GM12873 (cell line): ENCODE measurements at regions not wholly inside any gene's neighbourhood (a gene's known extent, or its start where the extent isn't known, plus 50 kb on each side); places are given as distances from the start of the nearest gene placed in this dataset.

ENCODE experiments used
- TF ChIP-seq, protein P1 (sequence below): IDR thresholded peaks from 2 replicates; pipeline ENCODE4 v1.5.1; 2012; ENCODE audit warnings: low read depth, mild to moderate bottlenecking, moderate library complexity, low read length, control low read depth; ENCODE audit not compliant: insufficient read depth; ENCODE audit errors: missing control alignments

DNA sequence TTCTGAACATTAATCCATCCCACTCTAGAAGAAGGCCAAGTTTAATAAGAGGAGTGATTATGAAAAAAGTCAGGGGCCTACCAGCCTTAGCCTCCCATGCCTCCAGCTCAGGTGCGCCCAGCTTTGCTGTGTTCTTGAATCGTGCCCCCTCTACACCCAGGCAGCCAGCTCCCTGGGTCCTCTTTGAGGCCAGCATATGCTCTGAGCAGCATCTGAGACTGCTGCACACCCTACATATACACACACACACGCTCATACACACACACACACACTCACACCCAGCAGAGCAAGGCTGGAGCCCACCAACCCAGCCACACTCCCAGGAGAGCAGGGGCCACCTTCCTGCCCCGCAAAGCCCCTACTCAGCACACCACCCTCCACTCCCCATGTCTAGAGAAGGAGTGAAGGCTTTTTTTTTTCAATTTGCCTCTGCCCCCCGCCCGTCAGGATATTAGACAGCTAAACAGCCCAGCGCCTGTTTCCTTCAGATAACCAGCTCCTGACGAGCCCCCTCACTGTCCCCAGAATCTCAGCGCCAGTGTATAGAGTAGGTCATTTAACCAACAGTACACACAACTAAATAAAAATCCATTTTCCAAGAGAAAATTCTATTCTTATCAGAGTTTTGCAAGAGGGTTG lies 121.6 kb downstream of the BUD13 start:
- TF ChIP-seq, protein P1, sequence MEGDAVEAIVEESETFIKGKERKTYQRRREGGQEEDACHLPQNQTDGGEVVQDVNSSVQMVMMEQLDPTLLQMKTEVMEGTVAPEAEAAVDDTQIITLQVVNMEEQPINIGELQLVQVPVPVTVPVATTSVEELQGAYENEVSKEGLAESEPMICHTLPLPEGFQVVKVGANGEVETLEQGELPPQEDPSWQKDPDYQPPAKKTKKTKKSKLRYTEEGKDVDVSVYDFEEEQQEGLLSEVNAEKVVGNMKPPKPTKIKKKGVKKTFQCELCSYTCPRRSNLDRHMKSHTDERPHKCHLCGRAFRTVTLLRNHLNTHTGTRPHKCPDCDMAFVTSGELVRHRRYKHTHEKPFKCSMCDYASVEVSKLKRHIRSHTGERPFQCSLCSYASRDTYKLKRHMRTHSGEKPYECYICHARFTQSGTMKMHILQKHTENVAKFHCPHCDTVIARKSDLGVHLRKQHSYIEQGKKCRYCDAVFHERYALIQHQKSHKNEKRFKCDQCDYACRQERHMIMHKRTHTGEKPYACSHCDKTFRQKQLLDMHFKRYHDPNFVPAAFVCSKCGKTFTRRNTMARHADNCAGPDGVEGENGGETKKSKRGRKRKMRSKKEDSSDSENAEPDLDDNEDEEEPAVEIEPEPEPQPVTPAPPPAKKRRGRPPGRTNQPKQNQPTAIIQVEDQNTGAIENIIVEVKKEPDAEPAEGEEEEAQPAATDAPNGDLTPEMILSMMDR: no peak

DNA sequence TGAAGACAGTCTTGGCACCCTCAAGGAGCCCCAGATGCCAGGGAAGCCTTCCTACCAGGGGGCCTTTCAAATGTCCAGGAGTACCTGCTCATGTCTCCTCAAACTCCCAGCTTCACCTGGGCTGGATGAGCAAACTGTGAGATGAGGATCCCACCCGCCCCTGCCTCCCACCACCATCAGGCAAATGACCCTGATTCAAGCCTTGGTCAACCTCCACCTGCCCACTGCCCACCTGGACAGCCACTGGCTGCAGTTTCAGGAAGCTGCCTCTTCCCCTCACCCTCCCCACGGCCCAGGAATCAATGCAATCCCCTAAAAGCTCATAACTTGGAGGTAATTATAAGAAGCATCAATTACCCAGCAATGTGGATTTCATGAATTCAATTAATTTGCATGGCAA lies 122.7 kb downstream of the BUD13 start:
- TF ChIP-seq, protein P1: no peak

DNA sequence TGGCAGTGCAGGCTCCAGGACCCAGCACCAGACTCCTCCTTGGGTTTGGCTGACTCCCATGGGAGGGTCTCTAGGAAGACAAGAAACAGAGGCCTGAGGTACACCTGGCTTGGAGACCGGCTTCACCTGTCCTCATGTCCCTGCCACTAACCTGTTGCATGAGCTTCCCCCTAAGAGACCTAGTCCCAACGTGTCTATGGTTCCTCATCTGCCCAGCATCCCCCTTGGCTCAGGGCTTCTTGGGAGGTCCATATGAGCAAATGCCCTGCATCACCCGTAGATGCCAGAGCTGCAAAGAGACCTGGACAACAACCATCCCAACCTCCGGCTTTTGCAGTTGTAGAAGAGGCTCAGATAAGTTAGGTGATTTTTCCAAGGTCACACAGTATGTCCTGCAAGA lies 123.5 kb downstream of the BUD13 start:
- TF ChIP-seq, protein P1: no peak

DNA sequence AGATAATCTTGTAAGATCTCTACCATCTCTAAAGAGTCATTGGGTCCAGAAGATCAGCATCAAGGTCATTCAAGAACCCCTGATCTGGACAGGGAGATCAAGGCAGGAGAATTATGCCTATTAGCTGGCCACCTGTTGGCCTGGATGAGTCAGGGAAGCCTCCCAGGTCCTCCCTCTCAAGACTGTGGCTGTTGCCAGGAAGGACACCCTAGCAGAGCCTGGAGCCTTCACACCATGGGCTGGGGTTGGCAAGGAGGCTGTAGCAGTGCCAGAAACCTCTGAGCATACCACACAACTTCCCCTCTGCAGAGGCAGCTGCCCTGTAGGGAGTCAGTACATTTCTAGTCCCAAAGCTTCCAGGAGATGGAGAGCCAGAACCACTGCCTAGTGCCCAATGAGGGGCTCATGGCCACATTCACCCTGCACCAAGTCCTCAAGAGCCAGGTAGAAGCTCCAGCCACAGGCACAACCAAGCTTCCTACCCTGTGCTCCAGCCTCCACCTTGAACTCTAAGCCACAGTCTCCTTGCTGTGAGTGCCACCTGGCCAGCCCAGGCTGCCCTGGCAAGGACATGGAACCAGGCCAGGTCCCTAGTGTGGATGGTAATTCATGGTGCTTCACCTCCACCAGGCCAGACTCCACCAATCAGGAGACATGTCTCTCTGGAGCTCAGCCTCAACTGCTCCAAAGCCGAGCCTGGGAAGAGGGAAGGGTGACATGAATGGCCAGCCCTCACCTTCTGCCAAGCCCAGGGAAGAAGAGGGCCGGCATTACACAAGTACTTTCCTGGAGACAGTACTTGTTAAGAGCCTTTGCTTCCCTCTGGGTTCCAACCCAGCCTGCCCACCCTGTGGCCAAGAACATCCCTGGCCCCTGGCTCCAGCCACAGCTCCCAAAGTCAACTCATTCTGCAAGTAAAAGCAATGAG lies 124.3 kb downstream of the BUD13 start:
- TF ChIP-seq, protein P1: no peak

GRCh38 chr11:116647305-116648080 lies 125.3 kb downstream of the BUD13 start:
- TF ChIP-seq, protein P1: no peak

- TF ChIP-seq, protein P1: no peak
Measured at GRCh38 chr11:116646191-116646590, 126.6 kb downstream of the BUD13 start.

DNA sequence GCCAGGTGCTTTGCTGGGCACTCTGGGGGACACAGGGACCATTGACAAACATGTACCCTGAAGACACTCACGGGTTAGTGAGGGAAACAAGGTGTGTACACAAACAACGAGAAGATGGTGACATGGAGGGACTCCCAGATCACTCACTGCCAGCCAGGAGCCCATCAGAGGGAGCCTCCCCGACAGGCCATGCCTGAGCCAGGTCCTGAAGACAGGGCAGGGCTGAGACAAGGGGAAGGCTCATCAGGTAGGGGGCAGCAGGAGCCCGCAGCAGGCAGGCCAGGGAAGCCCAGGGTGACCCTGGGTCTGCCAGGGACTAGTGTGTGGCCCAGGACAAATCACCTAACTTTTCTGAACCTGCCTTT lies 127.9 kb downstream of the BUD13 start:
- TF ChIP-seq, protein P1: no peak
